ENCODE measurements at regions not wholly inside any gene's neighbourhood (a gene's known extent, or its start where the extent isn't known, plus 50 kb on each side); places are given as distances from the start of the nearest gene placed in this dataset.

DNA sequence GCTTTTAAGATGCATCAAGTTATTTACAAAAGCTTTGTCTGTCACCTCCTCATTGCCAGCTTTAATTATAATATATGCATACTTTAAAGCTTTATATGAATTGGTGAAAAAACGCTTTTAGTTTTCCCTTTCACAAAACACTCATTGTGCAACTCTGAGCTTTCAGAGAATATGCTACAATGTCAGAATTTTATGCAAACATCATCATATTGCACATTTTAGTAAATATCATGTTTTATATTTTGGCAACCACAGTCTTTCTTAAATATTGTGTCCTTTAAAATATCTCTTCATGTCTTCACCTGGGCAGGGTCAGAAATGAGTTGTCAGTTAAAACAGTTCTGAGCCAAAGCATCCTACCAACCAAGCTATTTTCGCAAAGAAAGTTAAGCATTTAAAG is 601.1 kb upstream of the RORB start:
- no peak overlapping the region for H3K4me3 ChIP-seq (ENCODE audit: low read depth, low read length)
- no peak for TF ChIP-seq CTCF (conservative IDR thresholded peaks at IDR 0.05; ENCODE audit: low read depth, low read length)
- DNase-seq (ENCODE audit: low read depth) = no peak

DNA sequence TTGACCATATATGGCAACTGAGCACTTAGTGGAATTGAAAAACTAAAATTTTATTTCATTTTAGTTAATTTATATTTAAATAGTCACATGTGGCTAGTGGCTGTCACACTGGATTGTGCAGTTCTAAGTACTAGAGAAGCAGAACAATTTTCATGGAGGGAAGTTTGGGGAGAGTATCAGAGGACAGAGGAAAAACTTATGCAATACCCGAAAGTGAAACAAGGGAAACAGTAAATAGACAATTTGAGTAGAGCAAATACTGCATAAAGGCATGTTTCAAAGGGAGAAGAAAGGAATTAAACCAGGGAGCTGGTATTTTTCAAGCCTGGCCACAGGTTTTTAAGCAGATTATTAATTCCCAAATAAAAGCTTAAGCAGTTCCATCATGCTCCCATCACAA is 590.5 kb upstream of the RORB start:
- DNase-seq (ENCODE audit: low read depth) = peak; percentile 9
- TF ChIP-seq CTCF (conservative IDR thresholded peaks at IDR 0.05; ENCODE audit: low read depth, low read length) = no peak
- H3K4me3 ChIP-seq (ENCODE audit: low read depth, low read length) = no peak overlapping the region

DNA sequence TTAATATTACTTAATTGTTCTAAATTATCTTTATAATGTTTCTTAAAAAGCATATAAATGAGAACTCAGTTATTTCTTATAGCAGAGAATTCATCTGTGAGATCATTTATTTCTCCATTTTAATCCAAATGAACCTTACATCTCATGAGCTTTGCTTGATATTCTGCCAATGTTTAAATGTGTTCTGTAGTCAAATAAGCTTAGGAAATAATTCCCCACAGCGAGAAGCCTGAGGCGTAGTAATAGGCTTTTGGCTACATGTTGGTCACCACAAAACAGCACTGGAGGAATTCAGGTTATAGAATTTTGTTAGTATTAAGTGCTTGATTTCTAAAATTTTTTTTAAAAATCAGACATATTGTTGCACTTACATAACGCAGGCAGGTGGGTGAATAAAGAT is 585.3 kb upstream of the RORB start:
- DNase-seq (ENCODE audit: low read depth) = no peak
- TF ChIP-seq CTCF (conservative IDR thresholded peaks at IDR 0.05; ENCODE audit: low read depth, low read length) = no peak
- H3K4me3 ChIP-seq (ENCODE audit: low read depth, low read length) = no peak overlapping the region

DNA sequence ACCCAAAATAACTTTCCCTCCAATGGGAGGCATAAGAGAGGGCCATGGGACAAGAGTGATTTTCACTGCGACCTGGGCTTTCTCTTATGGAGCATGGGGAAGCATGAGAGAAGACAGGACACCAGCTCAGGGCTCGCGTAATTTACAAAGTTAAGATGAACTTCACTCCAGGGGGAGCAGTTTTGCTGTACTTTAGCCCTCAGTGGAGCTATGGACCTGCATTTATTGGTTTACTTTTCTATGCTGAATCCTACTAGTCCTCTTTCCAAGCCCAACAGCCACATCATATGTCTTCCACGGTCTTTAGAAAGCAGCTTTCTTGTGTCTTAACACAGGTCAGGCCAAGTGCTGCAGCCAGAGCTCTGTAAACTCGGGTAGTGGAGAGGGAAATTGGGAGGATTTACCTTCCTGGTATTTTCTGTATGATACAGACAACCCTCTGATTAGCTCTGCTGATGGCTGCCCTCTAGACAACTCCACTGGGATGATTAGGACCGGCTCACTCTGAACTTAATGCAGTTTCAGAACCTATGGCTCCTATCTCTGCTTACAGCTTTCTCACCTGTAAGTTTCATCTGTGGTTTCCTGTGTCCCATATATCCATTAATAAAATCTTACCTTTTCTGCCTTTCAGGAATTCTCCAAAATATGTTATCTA is 581.0 kb upstream of the RORB start:
- peak; percentile 69 for TF ChIP-seq CTCF (conservative IDR thresholded peaks at IDR 0.05; ENCODE audit: low read depth, low read length)
- DNase-seq (ENCODE audit: low read depth) = peak; percentile 71
- H3K4me3 ChIP-seq (ENCODE audit: low read depth, low read length) = no peak overlapping the region

DNA sequence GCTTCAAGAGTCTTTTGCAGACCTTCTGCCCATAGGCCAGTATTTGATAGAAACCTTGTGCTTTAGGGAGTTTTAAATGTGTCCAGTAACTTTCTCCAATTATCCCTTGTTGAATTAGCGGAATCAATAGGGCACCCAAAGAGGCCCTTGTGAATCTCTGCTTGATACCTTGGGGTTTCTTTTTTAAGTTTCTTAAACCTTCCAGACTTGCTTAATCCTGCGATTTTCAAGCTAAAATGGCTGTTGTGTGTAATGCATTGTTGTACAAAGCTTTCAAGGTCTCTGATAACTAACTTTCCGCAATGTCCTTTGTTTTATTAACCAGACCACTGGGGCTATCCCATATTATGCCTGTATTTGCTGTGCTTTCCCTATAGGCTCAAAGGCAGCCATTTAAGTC is 577.4 kb upstream of the RORB start:
- H3K4me3 ChIP-seq (ENCODE audit: low read depth, low read length) = no peak overlapping the region
- DNase-seq (ENCODE audit: low read depth) = no peak
- TF ChIP-seq CTCF (conservative IDR thresholded peaks at IDR 0.05; ENCODE audit: low read depth, low read length) = no peak

DNA sequence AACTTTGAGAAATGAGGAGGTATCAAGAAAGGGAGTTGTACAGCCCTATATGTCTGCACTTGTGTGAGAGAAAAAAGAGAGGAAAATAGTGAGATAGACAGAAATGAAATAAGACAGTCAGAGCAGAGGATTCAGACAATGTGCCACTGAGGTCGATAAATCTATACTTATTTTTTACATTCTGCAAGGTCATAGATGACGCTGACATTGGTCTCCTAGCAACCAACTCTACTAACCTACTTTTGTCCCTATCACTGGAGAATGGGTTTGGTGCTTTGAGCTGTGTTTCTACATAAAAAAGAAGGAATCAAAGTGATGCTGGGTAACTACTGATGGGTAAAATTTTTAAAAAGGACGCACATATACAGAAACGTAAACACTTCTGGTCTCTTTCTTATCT is 573.3 kb upstream of the RORB start:
- no peak for TF ChIP-seq CTCF (conservative IDR thresholded peaks at IDR 0.05; ENCODE audit: low read depth, low read length)
- DNase-seq (ENCODE audit: low read depth) = no peak
- H3K4me3 ChIP-seq (ENCODE audit: low read depth, low read length) = no peak overlapping the region

DNA sequence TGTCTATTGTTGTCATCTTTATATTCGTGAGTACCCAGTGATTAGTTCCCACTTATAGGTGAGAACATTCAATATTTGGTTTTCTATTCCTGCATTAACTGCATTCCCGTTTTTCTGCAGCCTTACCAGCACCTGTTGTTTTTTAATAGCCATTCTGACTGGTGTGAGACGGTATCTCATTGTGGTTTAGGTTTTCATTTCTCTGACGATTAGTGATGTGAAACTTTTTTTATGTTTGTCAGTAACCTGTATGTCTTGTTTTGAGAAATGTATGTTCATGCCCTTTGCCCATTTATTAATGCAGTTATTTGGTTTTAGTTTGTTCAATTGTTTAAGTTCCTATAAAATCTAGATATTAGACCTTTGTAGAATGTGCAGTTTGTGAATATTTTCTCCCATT is 546.0 kb upstream of the RORB start:
- no peak for TF ChIP-seq CTCF (conservative IDR thresholded peaks at IDR 0.05; ENCODE audit: low read depth, low read length)
- no peak overlapping the region for H3K4me3 ChIP-seq (ENCODE audit: low read depth, low read length)
- DNase-seq (ENCODE audit: low read depth) = no peak
